ENCODE measurements at regions not wholly inside any gene's neighbourhood (a gene's known extent, or its start where the extent isn't known, plus 50 kb on each side); places are given as distances from the start of the nearest gene placed in this dataset.

DNA sequence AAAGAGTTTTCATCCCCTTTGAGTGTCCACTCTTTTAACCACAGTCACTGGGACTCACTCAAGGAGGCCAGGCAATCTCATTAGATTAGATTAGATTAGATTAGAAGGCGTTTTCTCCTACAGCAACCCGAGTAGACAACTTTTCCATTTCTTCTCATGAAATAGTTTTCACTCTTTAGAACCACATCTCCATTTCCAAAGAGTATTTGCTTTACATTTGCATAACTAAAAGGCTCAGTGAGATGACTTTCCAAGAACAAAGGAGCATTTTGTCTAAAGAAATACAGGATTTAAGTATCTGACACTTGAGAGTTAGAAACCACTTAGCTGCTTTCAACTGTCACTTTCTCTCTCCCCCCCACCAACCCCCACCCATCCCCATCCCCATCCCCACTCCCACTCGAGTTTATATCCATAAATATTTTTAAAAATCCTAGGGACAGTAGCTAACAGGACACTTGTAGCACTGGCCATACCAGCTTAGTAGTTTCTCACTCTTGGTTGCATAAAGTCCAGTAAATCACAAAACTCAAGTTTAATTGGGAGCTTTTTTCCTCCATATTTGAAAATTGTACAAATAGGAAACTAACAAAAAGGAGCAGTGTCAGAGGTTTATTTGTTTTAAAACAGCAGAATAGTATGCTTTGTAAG, 2202.9 kb upstream of the WWC1 start:
- DNase-seq (ENCODE audit: low read depth): no peak
- no peak overlapping the region for H3K4me3 ChIP-seq (ENCODE audit: control insufficient read depth, low read depth, low read length)
- TF ChIP-seq, protein P1, sequence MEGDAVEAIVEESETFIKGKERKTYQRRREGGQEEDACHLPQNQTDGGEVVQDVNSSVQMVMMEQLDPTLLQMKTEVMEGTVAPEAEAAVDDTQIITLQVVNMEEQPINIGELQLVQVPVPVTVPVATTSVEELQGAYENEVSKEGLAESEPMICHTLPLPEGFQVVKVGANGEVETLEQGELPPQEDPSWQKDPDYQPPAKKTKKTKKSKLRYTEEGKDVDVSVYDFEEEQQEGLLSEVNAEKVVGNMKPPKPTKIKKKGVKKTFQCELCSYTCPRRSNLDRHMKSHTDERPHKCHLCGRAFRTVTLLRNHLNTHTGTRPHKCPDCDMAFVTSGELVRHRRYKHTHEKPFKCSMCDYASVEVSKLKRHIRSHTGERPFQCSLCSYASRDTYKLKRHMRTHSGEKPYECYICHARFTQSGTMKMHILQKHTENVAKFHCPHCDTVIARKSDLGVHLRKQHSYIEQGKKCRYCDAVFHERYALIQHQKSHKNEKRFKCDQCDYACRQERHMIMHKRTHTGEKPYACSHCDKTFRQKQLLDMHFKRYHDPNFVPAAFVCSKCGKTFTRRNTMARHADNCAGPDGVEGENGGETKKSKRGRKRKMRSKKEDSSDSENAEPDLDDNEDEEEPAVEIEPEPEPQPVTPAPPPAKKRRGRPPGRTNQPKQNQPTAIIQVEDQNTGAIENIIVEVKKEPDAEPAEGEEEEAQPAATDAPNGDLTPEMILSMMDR (conservative IDR thresholded peaks at IDR 0.05; ENCODE audit: control insufficient read depth, insufficient read depth, low read depth, low read length): no peak

DNA sequence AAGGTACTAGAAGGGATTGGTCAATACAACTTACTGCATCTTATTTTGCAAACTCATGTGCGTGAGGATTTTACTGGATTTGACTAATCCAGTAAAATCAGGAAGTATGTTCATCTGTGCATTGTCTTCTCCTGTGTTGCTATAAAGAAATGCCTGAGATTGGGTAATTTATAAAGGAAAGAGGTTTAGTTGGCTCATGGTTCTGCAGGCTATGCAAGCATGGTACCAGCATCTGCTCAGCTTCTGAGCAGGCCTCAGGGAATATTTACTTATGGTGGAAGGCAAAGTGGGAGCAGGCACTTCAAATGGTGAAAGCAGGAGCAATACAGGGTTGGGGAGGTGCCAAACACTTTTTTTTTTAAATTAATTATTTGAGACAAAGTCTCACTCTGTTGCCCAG, 2199.5 kb upstream of the WWC1 start:
- H3K4me3 ChIP-seq (ENCODE audit: control insufficient read depth, low read depth, low read length): no peak overlapping the region
- TF ChIP-seq, protein P1 (conservative IDR thresholded peaks at IDR 0.05; ENCODE audit: control insufficient read depth, insufficient read depth, low read depth, low read length): no peak
- DNase-seq (ENCODE audit: low read depth): no peak

DNA sequence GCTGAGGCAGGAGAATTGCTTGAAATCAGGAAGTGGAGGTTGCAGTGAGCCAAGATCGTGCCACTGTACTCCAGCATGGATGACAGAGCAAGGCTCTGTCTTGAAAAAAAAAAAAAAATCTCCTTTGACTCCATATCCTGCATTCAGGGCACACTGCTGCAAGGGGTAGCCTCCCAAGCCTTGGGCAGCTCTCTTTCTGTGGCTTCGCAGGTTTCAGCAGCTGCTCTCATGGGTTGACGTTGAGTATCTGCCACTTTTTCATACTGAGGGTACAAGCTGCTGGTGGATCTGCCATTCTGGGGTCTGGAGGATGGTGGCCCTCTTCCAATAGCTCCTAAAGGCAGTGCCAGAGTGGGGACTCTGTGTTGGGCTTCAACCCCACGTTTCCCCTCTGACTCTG, 2198.1 kb upstream of the WWC1 start:
- TF ChIP-seq, protein P1 (conservative IDR thresholded peaks at IDR 0.05; ENCODE audit: control insufficient read depth, insufficient read depth, low read depth, low read length): no peak
- H3K4me3 ChIP-seq (ENCODE audit: control insufficient read depth, low read depth, low read length): no peak overlapping the region
- no peak for DNase-seq (ENCODE audit: low read depth)

DNA sequence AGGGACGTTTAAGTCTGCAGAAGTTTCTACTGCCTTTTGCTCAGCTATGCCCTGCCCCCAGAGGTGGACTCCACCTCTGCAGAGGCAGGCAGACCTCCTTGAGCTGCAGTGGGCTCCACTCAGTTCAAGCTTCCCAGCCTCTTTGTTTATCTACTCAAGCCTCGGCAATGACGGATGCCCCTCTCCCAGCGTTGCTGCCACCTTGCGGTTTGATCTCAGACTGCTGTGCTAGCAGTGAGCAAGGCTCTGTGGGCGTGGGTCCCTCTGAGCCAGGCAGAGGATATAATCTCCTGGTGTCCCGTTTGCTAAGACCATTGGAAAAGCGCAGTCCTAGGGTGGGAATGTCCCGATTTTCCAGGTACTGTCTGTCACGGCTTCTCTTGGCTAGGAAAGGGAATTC, 2188.5 kb upstream of the WWC1 start:
- H3K4me3 ChIP-seq (ENCODE audit: control insufficient read depth, low read depth, low read length): no peak overlapping the region
- TF ChIP-seq, protein P1 (conservative IDR thresholded peaks at IDR 0.05; ENCODE audit: control insufficient read depth, insufficient read depth, low read depth, low read length): no peak
- DNase-seq (ENCODE audit: low read depth): no peak

DNA sequence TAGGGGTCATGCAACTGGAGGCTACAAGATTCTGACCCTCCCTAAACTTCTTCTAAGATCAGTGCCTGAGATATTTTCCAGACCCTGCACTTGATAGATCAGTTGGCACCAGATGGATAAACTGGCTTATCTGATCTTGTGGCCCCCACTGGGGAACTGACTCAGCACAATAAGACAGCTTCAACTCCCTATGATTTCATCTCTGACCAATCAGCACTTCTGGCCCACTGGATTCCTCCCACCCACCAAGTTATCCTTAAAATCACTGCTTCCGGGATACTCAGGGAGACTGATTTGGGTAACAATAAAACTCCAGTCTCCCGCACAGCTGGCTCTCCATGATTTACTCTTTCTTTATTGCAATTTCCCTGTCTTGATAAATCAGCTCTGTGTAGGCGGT, 2180.4 kb upstream of the WWC1 start:
- DNase-seq (ENCODE audit: low read depth): no peak
- TF ChIP-seq, protein P1 (conservative IDR thresholded peaks at IDR 0.05; ENCODE audit: control insufficient read depth, insufficient read depth, low read depth, low read length): no peak
- H3K4me3 ChIP-seq (ENCODE audit: control insufficient read depth, low read depth, low read length): no peak overlapping the region

DNA sequence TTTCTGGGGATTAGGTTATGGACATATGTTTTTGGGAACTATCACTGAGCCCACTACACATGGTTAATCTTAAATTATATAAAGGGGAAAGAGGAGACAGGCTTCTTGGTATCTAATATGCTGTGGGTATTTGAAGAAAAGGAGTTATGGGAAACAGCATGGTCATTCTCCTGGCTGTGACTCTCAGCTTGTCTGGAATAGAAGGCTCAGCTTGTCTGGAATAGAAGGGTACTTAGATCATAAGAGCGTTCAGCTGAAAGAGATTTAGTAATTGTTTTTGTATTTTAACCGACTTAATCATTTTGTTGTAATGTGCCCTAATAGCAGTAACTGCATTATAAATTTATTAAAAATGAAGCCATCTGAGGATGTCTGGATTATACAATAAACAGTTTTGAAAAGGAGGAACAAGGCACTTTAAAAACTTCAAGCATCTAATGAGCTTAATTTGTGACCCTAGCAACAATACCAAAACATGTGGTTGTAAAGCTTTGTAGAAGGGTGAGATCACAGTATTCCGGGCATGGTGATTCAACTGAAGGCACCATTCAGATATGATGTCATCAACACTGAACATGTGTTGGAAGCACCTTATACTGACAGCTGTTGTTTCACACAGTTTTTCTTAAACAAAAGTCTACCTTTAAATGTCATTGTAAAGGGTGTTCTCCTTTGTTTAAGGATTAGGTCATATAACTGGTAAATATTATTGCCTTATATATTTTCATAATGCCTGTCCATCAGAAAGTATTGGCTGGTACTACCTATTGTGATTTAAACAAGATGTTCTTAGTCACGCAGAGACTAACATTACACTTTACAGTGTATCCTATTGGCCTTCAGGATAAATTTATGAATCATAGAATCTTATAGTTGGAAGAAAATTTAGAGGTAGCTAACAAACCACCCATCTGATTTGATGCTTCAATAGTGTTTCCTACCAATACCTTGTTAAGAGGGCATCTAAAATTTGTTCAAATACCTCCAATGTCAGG, 2174.1 kb upstream of the WWC1 start:
- H3K4me3 ChIP-seq (ENCODE audit: control insufficient read depth, low read depth, low read length): no peak overlapping the region
- DNase-seq (ENCODE audit: low read depth): no peak
- TF ChIP-seq, protein P1 (conservative IDR thresholded peaks at IDR 0.05; ENCODE audit: control insufficient read depth, insufficient read depth, low read depth, low read length): no peak
